Astrocyte of the cerebellum (primary cell): ENCODE measurements at regions not wholly inside any gene's neighbourhood (a gene's known extent, or its start where the extent isn't known, plus 50 kb on each side); places are given as distances from the start of the nearest gene placed in this dataset.

Experiments
- DNase-seq: peaks from one replicate; pipeline ENCODE4 v3.0.0-alpha.2; 2011; ENCODE audit warnings: low read depth
- H3K4me3 ChIP-seq: 2 replicates; pipeline ENCODE4 v1.5.1; 2011; ENCODE audit warnings: mild to moderate bottlenecking, low read depth, low read length, moderate library complexity
- in situ Hi-C: cut with HindIII; loops from 2 replicates; pipeline ENCODE4 v1.10.0; 2017; ENCODE audit warnings: low sequenced_read_pairs
- TF ChIP-seq, protein P1 (sequence below): IDR thresholded peaks from 2 replicates; pipeline ENCODE4 v1.5.1; 2012; ENCODE audit warnings: low read length, low read depth, moderate library complexity, mild to moderate bottlenecking; ENCODE audit errors: missing control alignments

DNA sequence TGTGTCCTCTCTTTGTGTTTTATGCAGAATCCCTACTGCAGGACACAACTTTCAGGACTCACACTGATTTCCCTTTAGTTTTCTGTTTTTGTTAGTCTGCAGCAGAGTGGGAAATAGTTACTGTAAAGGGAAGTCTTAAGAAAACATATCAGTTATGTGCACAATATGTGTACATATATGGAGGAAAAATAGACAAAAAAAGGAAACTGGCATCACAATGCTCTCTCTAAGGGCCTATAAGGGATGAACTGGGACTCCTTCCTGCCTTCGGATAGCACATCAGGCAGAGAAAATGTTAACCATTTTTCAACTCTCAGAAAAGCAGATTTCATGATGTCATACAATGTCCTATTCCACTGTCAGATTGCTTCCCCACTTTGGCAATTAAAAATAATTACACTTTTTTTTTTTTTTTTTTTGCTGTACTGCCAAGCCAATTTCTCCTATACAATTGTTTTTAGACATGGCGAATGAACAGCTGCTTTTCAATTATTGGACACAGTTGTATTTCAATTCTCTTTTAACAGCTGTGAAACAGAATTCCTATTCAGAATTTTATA, 112.5 kb upstream of the KCNJ16 start:
- in situ Hi-C loops = no loop called here
- TF ChIP-seq, protein P1, sequence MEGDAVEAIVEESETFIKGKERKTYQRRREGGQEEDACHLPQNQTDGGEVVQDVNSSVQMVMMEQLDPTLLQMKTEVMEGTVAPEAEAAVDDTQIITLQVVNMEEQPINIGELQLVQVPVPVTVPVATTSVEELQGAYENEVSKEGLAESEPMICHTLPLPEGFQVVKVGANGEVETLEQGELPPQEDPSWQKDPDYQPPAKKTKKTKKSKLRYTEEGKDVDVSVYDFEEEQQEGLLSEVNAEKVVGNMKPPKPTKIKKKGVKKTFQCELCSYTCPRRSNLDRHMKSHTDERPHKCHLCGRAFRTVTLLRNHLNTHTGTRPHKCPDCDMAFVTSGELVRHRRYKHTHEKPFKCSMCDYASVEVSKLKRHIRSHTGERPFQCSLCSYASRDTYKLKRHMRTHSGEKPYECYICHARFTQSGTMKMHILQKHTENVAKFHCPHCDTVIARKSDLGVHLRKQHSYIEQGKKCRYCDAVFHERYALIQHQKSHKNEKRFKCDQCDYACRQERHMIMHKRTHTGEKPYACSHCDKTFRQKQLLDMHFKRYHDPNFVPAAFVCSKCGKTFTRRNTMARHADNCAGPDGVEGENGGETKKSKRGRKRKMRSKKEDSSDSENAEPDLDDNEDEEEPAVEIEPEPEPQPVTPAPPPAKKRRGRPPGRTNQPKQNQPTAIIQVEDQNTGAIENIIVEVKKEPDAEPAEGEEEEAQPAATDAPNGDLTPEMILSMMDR = no peak
- no peak for DNase-seq
- H3K4me3 ChIP-seq = no peak overlapping the region

- TF ChIP-seq, protein P1 = no peak
- in situ Hi-C loops = no loop called here
- H3K4me3 ChIP-seq = no peak overlapping the region
- DNase-seq = peak; percentile 100
Observed at GRCh38 chr17:69967910-69968411, 107.1 kb upstream of the KCNJ16 start.

GRCh38 chr17:69969897-69970296, 105.1 kb upstream of the KCNJ16 start:
- no peak overlapping the region for H3K4me3 ChIP-seq
- in situ Hi-C loops = no loop called here
- no peak for DNase-seq
- TF ChIP-seq, protein P1 = no peak

- in situ Hi-C loops = no loop called here
- no peak overlapping the region for H3K4me3 ChIP-seq
- TF ChIP-seq, protein P1 = no peak
- no peak for DNase-seq
Observed at GRCh38 chr17:69972251-69972650, 102.8 kb upstream of the KCNJ16 start.

- H3K4me3 ChIP-seq = no peak overlapping the region
- in situ Hi-C loops = no loop called here
- DNase-seq = no peak
- TF ChIP-seq, protein P1 = no peak
Observed at GRCh38 chr17:69975808-69976207, 99.2 kb upstream of the KCNJ16 start.

DNA sequence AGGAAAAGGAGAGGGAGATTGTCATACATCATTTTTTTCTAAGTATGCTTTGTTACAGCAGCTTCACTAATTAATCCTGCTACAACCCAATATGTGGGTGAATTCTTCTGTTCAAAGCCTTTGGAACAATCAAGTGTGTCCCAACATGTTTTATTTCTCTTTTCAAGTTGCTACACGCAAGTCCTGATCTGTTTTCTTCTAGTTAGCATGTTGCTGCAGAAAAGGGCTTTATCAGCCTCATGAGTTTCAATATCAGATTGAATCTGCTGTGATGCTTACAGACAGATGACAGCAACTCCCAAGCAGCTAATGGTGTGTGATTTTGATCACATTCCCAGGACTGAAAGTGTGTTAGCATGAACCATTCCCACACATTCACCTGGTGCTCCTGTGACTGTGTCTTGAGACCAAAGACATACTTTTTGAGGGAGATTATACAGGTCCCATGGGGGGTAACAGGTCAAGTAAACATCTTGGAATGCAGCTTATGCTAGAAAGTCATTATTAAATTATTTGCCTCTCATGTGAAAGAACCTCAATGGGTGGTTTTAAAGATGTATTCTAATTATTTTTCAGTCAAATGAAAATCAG, 96.9 kb upstream of the KCNJ16 start:
- TF ChIP-seq, protein P1 = no peak
- no peak overlapping the region for H3K4me3 ChIP-seq
- in situ Hi-C loops = no loop called here
- DNase-seq = no peak
